ENCODE measurements at regions not wholly inside any gene's neighbourhood (a gene's known extent, or its start where the extent isn't known, plus 50 kb on each side); places are given as distances from the start of the nearest gene placed in this dataset.

DNA sequence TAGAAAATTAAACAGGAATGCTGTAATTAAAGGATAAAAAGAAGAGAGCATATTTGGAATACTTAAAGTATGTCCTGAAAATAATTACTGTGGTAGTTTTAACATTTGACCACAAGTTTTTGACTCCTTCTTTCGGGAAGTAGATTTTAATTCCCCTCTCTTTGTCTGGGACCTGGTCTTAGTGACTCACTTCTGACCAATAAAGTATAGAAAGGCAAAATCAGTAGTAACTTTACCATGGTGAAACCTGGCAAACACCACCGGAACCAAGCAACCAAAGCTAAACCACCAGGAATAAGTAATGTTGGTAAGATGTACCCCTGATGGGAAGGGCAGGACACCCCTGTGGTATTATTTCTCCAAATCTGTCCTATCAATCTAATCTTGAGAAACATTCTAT is 314.8 kb downstream of the PDHA2 start:
- Mint-ChIP-seq H3K4me1 (no peaks in the 10 kb centered on the region), H3K9me3 (no peaks in the 10 kb centered on the region), H3K27me3 (no peaks in the 10 kb centered on the region), H3K4me3 (no peak overlapping the region), H3K27ac (no peak overlapping the region), H3K36me3 (no peaks in the 10 kb centered on the region)
- ATAC-seq, result no peak

DNA sequence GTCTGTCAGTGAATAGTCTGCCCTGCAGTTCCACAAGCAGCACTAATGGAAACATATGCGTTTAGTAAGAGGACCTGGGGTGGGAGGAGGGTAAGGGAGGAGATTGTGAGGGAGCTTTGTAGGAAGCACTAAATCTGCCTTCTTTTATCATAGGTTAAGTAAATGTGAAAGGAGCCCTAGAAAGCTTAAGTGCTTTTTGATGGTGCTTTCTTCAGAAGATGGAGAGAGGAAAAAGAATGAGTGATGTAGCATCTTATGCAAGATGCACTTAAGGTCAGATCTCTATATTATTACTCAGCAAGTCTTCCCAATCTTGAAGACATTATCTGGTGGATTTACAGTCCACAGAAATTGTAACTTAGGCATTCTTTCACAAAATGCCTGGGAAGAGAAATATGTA is 322.7 kb downstream of the PDHA2 start:
- H3K9me3 Mint-ChIP-seq, result no peaks in the 10 kb centered on the region
- ATAC-seq, result no peak
- H3K4me1 Mint-ChIP-seq, result no peaks in the 10 kb centered on the region
- H3K36me3 Mint-ChIP-seq, result no peaks in the 10 kb centered on the region
- H3K27ac Mint-ChIP-seq, result no peak overlapping the region
- H3K27me3 Mint-ChIP-seq, result no peaks in the 10 kb centered on the region
- no peak overlapping the region for H3K4me3 Mint-ChIP-seq

GRCh38 chr4:96164814-96165351 is 325.0 kb downstream of the PDHA2 start:
- no peaks in the 10 kb centered on the region for H3K27me3 Mint-ChIP-seq
- no peak for ATAC-seq
- no peaks in the 10 kb centered on the region for H3K4me1 Mint-ChIP-seq
- no peaks in the 10 kb centered on the region for H3K36me3 Mint-ChIP-seq
- H3K27ac Mint-ChIP-seq, result no peak overlapping the region
- H3K9me3 Mint-ChIP-seq, result no peaks in the 10 kb centered on the region
- H3K4me3 Mint-ChIP-seq, result no peak overlapping the region

DNA sequence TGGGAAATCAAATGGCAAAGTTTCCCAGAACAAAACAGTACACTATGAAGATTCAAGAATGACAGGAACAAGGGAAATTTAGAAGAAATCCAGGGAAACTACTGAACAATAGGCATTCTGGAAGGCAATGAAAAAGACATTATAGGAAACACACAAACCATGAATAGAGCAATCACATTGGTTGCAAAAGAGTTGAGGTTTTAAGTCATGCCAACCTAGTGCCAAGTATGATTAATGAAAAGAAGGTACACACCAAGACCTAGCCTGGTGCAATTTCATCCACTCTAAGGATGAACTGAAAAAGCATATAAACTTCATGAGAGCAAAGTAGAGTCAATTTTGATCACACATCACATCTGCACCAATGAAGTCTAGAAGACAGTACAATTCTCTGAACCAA is 326.9 kb downstream of the PDHA2 start:
- Mint-ChIP-seq H3K27ac (no peak overlapping the region), H3K36me3 (no peaks in the 10 kb centered on the region), H3K4me3 (no peak overlapping the region), H3K9me3 (no peaks in the 10 kb centered on the region), H3K27me3 (no peaks in the 10 kb centered on the region), H3K4me1 (no peaks in the 10 kb centered on the region)
- ATAC-seq, result no peak

GRCh38 chr4:96170198-96170597 is 330.3 kb downstream of the PDHA2 start:
- no peaks in the 10 kb centered on the region for H3K27me3 Mint-ChIP-seq
- no peak overlapping the region for H3K27ac Mint-ChIP-seq
- no peaks in the 10 kb centered on the region for H3K9me3 Mint-ChIP-seq
- no peak overlapping the region for H3K4me3 Mint-ChIP-seq
- no peak for ATAC-seq
- H3K4me1 Mint-ChIP-seq, result no peaks in the 10 kb centered on the region
- H3K36me3 Mint-ChIP-seq, result no peaks in the 10 kb centered on the region

GRCh38 chr4:96173756-96174155 is 333.9 kb downstream of the PDHA2 start:
- H3K4me1 Mint-ChIP-seq, result no peaks in the 10 kb centered on the region
- no peaks in the 10 kb centered on the region for H3K27me3 Mint-ChIP-seq
- H3K27ac Mint-ChIP-seq, result no peak overlapping the region
- H3K36me3 Mint-ChIP-seq, result no peaks in the 10 kb centered on the region
- no peaks in the 10 kb centered on the region for H3K9me3 Mint-ChIP-seq
- H3K4me3 Mint-ChIP-seq, result no peak overlapping the region
- ATAC-seq, result no peak

- no peak overlapping the region for H3K4me3 Mint-ChIP-seq
- H3K4me1 Mint-ChIP-seq, result no peaks in the 10 kb centered on the region
- H3K27ac Mint-ChIP-seq, result no peak overlapping the region
- no peaks in the 10 kb centered on the region for H3K9me3 Mint-ChIP-seq
- no peak for ATAC-seq
- no peaks in the 10 kb centered on the region for H3K36me3 Mint-ChIP-seq
- no peaks in the 10 kb centered on the region for H3K27me3 Mint-ChIP-seq
These were observed 336.0 kb downstream of the PDHA2 start for GRCh38 chr4:96175871-96176270.

- no peaks in the 10 kb centered on the region for H3K36me3 Mint-ChIP-seq
- H3K9me3 Mint-ChIP-seq, result peaks cover 3% of the 10 kb centered on the region
- ATAC-seq, result no peak
- H3K27ac Mint-ChIP-seq, result no peak overlapping the region
- H3K4me3 Mint-ChIP-seq, result no peak overlapping the region
- H3K4me1 Mint-ChIP-seq, result no peaks in the 10 kb centered on the region
- H3K27me3 Mint-ChIP-seq, result no peaks in the 10 kb centered on the region
These were observed 343.7 kb downstream of the PDHA2 start for GRCh38 chr4:96183611-96184010.

DNA sequence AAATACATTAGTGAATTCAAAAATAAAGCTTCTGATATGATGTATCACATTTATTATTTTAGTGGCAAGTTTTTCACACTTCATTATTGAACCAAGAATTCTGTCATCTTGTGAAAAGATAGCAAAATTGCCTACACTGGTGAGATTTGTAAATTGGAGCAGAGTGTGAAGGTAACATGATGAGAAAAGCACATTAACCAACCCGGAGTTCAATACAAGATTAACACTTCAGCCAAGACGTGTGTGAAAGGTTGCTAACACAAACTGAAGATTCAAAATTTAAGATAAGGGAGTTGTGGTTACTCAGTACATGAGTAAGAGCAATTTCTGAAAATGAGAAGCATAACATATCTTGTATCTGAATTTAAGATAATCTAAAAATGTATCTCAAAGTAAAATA is 346.7 kb downstream of the PDHA2 start:
- Mint-ChIP-seq H3K27ac (no peak overlapping the region), H3K36me3 (no peaks in the 10 kb centered on the region), H3K4me1 (no peaks in the 10 kb centered on the region), H3K9me3 (peaks cover 6% of the 10 kb centered on the region), H3K4me3 (no peak overlapping the region), H3K27me3 (no peaks in the 10 kb centered on the region)
- no peak for ATAC-seq

- H3K4me3 Mint-ChIP-seq, result no peak overlapping the region
- no peaks in the 10 kb centered on the region for H3K36me3 Mint-ChIP-seq
- H3K4me1 Mint-ChIP-seq, result no peaks in the 10 kb centered on the region
- H3K9me3 Mint-ChIP-seq, result peaks cover 6% of the 10 kb centered on the region
- no peak overlapping the region for H3K27ac Mint-ChIP-seq
- no peak for ATAC-seq
- H3K27me3 Mint-ChIP-seq, result no peaks in the 10 kb centered on the region
These were observed 349.9 kb downstream of the PDHA2 start for GRCh38 chr4:96189761-96190160.

GRCh38 chr4:96193061-96193460 is 353.2 kb downstream of the PDHA2 start:
- Mint-ChIP-seq H3K4me1 (no peaks in the 10 kb centered on the region), H3K36me3 (no peaks in the 10 kb centered on the region), H3K27me3 (no peaks in the 10 kb centered on the region), H3K4me3 (no peak overlapping the region), H3K9me3 (peaks cover 5% of the 10 kb centered on the region), H3K27ac (no peak overlapping the region)
- no peak for ATAC-seq

GRCh38 chr4:96194993-96195392 is 355.1 kb downstream of the PDHA2 start:
- Mint-ChIP-seq H3K4me3 (no peak overlapping the region), H3K27ac (no peak overlapping the region), H3K9me3 (peaks cover 3% of the 10 kb centered on the region), H3K27me3 (no peaks in the 10 kb centered on the region), H3K36me3 (no peaks in the 10 kb centered on the region), H3K4me1 (no peaks in the 10 kb centered on the region)
- ATAC-seq, result no peak

DNA sequence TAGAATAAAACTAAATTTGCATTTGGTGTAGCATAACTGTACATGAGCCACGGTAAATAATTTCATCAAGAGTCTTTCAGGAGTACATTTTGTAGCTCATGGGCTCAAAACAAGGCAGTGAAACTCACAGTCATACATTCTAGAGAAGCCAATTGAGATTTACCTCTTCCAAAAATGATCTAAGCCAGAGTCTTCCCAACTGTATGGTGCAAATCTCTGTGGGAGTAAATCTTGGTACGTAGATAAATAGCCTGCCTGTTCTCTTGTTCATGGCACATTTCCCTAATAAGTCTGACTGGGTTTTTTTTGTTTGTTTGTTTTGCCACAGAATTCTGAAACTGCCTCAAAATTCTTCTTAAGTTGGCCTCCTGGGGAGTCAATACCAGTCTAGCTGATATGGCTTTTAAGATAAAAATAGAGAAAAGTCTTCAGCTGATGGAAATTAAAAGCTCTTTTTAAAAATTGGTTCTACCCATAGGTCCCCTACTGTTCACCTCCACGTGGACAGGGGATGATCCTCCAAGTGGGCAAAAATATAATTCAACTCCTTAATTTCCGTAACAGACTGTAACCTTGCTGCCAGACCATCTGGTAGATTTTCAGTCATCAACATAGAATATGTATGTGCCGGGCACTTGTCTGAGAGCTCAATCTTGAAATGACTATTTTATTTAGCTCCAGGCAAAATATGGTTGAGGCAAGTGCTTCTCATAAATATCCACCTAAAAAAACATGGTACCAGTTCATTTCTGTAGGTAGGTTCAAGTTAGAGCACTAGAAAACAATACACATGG is 365.4 kb downstream of the PDHA2 start:
- H3K4me1 Mint-ChIP-seq, result no peaks in the 10 kb centered on the region
- H3K36me3 Mint-ChIP-seq, result no peaks in the 10 kb centered on the region
- H3K9me3 Mint-ChIP-seq, result no peaks in the 10 kb centered on the region
- ATAC-seq, result no peak
- no peak overlapping the region for H3K4me3 Mint-ChIP-seq
- no peaks in the 10 kb centered on the region for H3K27me3 Mint-ChIP-seq
- H3K27ac Mint-ChIP-seq, result no peak overlapping the region

DNA sequence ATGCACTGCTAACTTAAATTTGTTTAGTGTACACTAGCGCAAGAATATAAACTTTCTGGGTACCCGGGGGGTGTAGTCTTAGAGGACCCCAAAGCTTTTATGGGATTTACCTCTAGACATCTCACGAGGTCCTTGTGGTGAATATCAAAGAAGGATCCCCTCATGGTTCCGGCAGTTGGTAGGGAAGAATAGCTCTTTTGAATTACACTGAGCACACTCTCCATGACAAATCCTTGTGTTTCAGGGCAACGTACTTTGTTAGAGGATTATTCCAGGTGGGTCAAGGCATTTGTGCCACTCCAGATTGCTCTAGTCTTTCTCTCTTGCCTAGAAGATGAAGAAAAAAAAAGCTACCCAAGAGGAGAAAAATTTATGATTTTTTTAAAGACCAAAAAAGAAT is 387.6 kb downstream of the PDHA2 start:
- peaks cover 2% of the 10 kb centered on the region for H3K9me3 Mint-ChIP-seq
- no peaks in the 10 kb centered on the region for H3K27me3 Mint-ChIP-seq
- no peaks in the 10 kb centered on the region for H3K4me1 Mint-ChIP-seq
- no peaks in the 10 kb centered on the region for H3K36me3 Mint-ChIP-seq
- H3K27ac Mint-ChIP-seq, result no peak overlapping the region
- no peak for ATAC-seq
- no peak overlapping the region for H3K4me3 Mint-ChIP-seq

DNA sequence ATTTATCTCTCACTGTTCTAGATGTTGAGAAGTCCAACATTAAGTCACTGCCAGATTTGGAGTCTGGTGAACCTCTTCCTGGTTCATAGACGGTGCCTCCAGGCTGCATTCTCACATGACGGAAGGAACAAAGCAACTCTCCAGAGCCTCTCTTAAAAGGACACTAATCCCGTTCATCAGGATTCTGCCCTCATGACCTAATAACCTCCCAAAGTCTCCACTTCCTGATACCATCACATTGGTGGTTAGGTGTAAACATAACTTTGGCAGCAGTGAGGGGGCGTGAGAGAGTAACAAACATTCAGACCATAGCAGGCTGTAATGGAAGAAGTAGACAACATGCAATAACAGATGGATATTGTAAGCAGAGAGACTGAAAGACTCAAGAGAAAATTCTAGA is 388.6 kb downstream of the PDHA2 start:
- no peaks in the 10 kb centered on the region for H3K27me3 Mint-ChIP-seq
- H3K36me3 Mint-ChIP-seq, result no peaks in the 10 kb centered on the region
- no peak overlapping the region for H3K27ac Mint-ChIP-seq
- no peak overlapping the region for H3K4me3 Mint-ChIP-seq
- ATAC-seq, result no peak
- H3K9me3 Mint-ChIP-seq, result peaks cover 4% of the 10 kb centered on the region
- H3K4me1 Mint-ChIP-seq, result no peaks in the 10 kb centered on the region

DNA sequence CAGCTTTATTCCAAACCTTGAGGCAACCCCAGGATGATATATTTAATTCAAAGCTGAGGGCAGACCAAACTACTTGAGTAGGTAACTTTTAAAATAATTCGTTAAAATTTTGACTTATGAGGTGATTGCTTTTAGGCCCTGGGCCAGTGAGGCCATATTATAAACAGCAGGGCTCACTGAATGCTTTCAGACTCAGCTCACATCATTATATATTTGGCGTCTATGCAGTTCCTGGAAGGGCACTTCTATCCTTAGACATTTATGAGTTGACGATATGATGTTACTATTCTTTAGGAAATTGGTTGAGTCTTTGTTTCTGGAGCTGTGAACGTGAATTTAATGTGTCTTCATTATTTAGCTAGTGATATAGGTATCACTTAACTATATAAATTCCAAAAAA is 400.1 kb downstream of the PDHA2 start:
- Mint-ChIP-seq H3K27ac (no peak overlapping the region), H3K27me3 (no peaks in the 10 kb centered on the region), H3K9me3 (peaks cover 6% of the 10 kb centered on the region), H3K4me3 (no peak overlapping the region), H3K36me3 (no peaks in the 10 kb centered on the region), H3K4me1 (no peaks in the 10 kb centered on the region)
- no peak for ATAC-seq

Measured in stimulated activated memory B cell treated with anti-CD40 and anti-IgM and Interleukin-4, amounts not matched to agents 10 μg/mL and 1 μg/mL and 100 μg/mL, for 72 hours (primary cell).